GM23248 (cell line): ENCODE measurements at regions not wholly inside any gene's neighbourhood (a gene's known extent, or its start where the extent isn't known, plus 50 kb on each side); places are given as distances from the start of the nearest gene placed in this dataset.

ENCODE experiments used
- EZH2 ChIP-seq: fragments of 200-600 bp; sonication (generic); IDR thresholded peaks from 2 replicates; pipeline ENCODE4 v1.6.1; 2018; ENCODE audit warnings: antibody characterized with exemption, mild to moderate bottlenecking; ENCODE audit not compliant: insufficient read depth, poor library complexity, severe bottlenecking
- EZH2phosphoT487 ChIP-seq: fragments of 200-600 bp; sonication (generic); IDR thresholded peaks from 2 replicates; pipeline ENCODE4 v1.6.1; 2018; ENCODE audit warnings: antibody characterized with exemption, moderate library complexity, mild to moderate bottlenecking, low read depth; ENCODE audit not compliant: insufficient read depth

- no peak for TF ChIP-seq EZH2phosphoT487
- no peak for TF ChIP-seq EZH2
Observed at GRCh38 chr9:108668938-108669335, 186.8 kb downstream of the ACTL7B start.
